Mesenchymal stem cell (in vitro differentiated cells and primary cell): ENCODE measurements at regions not wholly inside any gene's neighbourhood (a gene's known extent, or its start where the extent isn't known, plus 50 kb on each side); places are given as distances from the start of the nearest gene placed in this dataset.

Source experiments
- DNase-seq: peaks from one replicate; pipeline ENCODE4 v3.0.0-alpha.2; 2013
- H2AFZ ChIP-seq: one replicate; pipeline ENCODE4 v1.6.1; 2013; ENCODE audit warnings: low read depth, mild to moderate bottlenecking, control low read depth, inconsistent platforms, low read length, moderate library complexity
- H2AK5ac ChIP-seq: 2 replicates; pipeline ENCODE4 v1.6.1; 2013; ENCODE audit warnings: low read length, moderate library complexity, mild to moderate bottlenecking, inconsistent platforms; ENCODE audit not compliant: severe bottlenecking
- H2BK120ac ChIP-seq: one replicate; pipeline ENCODE4 v1.6.1; 2013; ENCODE audit warnings: low read depth, mild to moderate bottlenecking, inconsistent platforms, low read length, moderate library complexity
- H2BK12ac ChIP-seq, 2 experiments: one replicate each; pipeline ENCODE4 v1.6.1; 2013; ENCODE audit warnings: inconsistent platforms in 2 of 2, low read length in 2 of 2, mild to moderate bottlenecking in 2 of 2, moderate library complexity in 2 of 2, control low read depth in 1 of 2
- H2BK15ac ChIP-seq: one replicate; pipeline ENCODE4 v1.6.1; 2013; ENCODE audit warnings: mild to moderate bottlenecking, low read depth, inconsistent platforms; ENCODE audit not compliant: poor library complexity, severe bottlenecking
- H2BK5ac ChIP-seq: 2 replicates; pipeline ENCODE4 v1.6.1; 2013; ENCODE audit warnings: low read depth, mild to moderate bottlenecking, low read length, control low read depth, inconsistent platforms; ENCODE audit not compliant: poor library complexity, severe bottlenecking
- H3K14ac ChIP-seq, 2 experiments: one replicate each; pipeline ENCODE4 v1.6.1; 2013; ENCODE audit warnings: inconsistent platforms in 2 of 2, low read length in 2 of 2, control low read depth in 1 of 2, mild to moderate bottlenecking in 1 of 2, moderate library complexity in 1 of 2
- H3K18ac ChIP-seq, 2 experiments: one replicate each; pipeline ENCODE4 v1.6.1; 2013; ENCODE audit warnings: inconsistent platforms in 2 of 2, low read length in 2 of 2, control low read depth in 1 of 2, low read depth in 1 of 2, mild to moderate bottlenecking in 1 of 2
- H3K23ac ChIP-seq, 2 experiments: one replicate each; pipeline ENCODE4 v1.6.1; 2013; ENCODE audit warnings: inconsistent platforms in 2 of 2, low read length in 2 of 2, mild to moderate bottlenecking in 2 of 2, moderate library complexity in 2 of 2, control low read depth in 1 of 2
- H3K27ac ChIP-seq: 2 replicates; pipeline ENCODE4 v1.5.1; 2013; ENCODE audit warnings: mild to moderate bottlenecking, moderate library complexity, low read length, control low read depth, inconsistent platforms; ENCODE audit not compliant: poor library complexity, severe bottlenecking
- H3K27me3 ChIP-seq, 2 experiments: 2 replicates each; pipeline versions ENCODE4 v1.6.1 to v1.7.0; 2013; ENCODE audit warnings: low read length in 2 of 2, mild to moderate bottlenecking in 2 of 2, moderate library complexity in 2 of 2, control low read depth in 1 of 2, inconsistent platforms in 1 of 2; ENCODE audit not compliant: control insufficient read depth in 1 of 2, insufficient read depth in 1 of 2
- H3K36me3 ChIP-seq, 2 experiments: 2 replicates each; pipeline versions ENCODE4 v1.6.1 to v1.7.0; 2013; ENCODE audit warnings: low read length in 2 of 2, control low read depth in 1 of 2, inconsistent platforms in 1 of 2, low read depth in 1 of 2, mild to moderate bottlenecking in 1 of 2; ENCODE audit not compliant: insufficient read depth in 2 of 2, control insufficient read depth in 1 of 2
- H3K4ac ChIP-seq, 2 experiments: one replicate each; pipeline ENCODE4 v1.6.1; 2013; ENCODE audit warnings: inconsistent platforms in 2 of 2, low read length in 2 of 2, mild to moderate bottlenecking in 2 of 2, moderate library complexity in 2 of 2, control low read depth in 1 of 2, low read depth in 1 of 2
- H3K4me1 ChIP-seq: 2 replicates; pipeline ENCODE4 v1.6.1; 2013; ENCODE audit warnings: low read depth, low read length, control low read depth; ENCODE audit not compliant: control insufficient read depth, insufficient read depth
- H3K4me2 ChIP-seq: 2 replicates; pipeline ENCODE4 v1.6.1; 2013; ENCODE audit warnings: low read length, mild to moderate bottlenecking, inconsistent platforms; ENCODE audit not compliant: poor library complexity, severe bottlenecking
- H3K4me3 ChIP-seq, 2 experiments: 2 replicates each; pipeline versions ENCODE4 v1.5.1 to v1.7.0; 2013; ENCODE audit warnings: low read length in 2 of 2, mild to moderate bottlenecking in 2 of 2, control low read depth in 1 of 2, low read depth in 1 of 2; ENCODE audit not compliant: insufficient read depth in 1 of 2
- H3K79me1 ChIP-seq: replicated peaks from 2 replicates; pipeline ENCODE4 v1.6.1; 2013; ENCODE audit warnings: mild to moderate bottlenecking, control low read depth, low read length, inconsistent platforms; ENCODE audit not compliant: poor library complexity, severe bottlenecking
- H3K9ac ChIP-seq: 2 replicates; pipeline ENCODE4 v1.7.0; 2013; ENCODE audit warnings: mild to moderate bottlenecking, low read length, moderate library complexity
- H3K9me3 ChIP-seq: 2 replicates; pipeline ENCODE4 v1.7.0; 2013; ENCODE audit warnings: mild to moderate bottlenecking, low read length; ENCODE audit not compliant: control insufficient read depth
- H4K8ac ChIP-seq: one replicate; pipeline ENCODE4 v1.6.1; 2013; ENCODE audit warnings: inconsistent platforms, mild to moderate bottlenecking, low read length, moderate library complexity
- H4K91ac ChIP-seq: one replicate; pipeline ENCODE4 v1.6.1; 2013; ENCODE audit warnings: mild to moderate bottlenecking, low read length, inconsistent platforms
- WGBS: methylation state at CpG from one replicate; pipeline ENCODE4 v1.1.7; 2013; ENCODE audit warnings: mixed read lengths; 5-methylcytosine and 5-hydroxymethylcytosine counted together

GRCh38 chr14:48900565-48900964, 685.6 kb downstream of the RPS29 start:
- H3K9ac ChIP-seq, result no peak overlapping the region
- WGBS, result 83% methylated on average over 2 of the region's 3 CpGs

GRCh38 chr14:48890333-48890732, 695.8 kb downstream of the RPS29 start:
- no peaks in the 10 kb centered on the region for H3K4me1 ChIP-seq
- H3K14ac ChIP-seq, result no peak overlapping the region
- H3K4me3 ChIP-seq, result no peak overlapping the region
- no peak overlapping the region for H4K91ac ChIP-seq
- H2BK12ac ChIP-seq, result no peak overlapping the region
- WGBS, result no CpG with 5 or more reads among the region's 1 CpG
- H3K9me3 ChIP-seq, result no peaks in the 10 kb centered on the region
- H2AFZ ChIP-seq, result no peak overlapping the region
- H3K9ac ChIP-seq, result no peak overlapping the region
- DNase-seq, result no peak
- H2AK5ac ChIP-seq, result no peak overlapping the region
- no peak overlapping the region for H2BK5ac ChIP-seq
- H4K8ac ChIP-seq, result no peak overlapping the region
- H3K79me1 ChIP-seq, result no peaks in the 10 kb centered on the region
- no peak overlapping the region for H3K4me2 ChIP-seq
- H3K23ac ChIP-seq, result no peak overlapping the region
- no peak overlapping the region for H2BK15ac ChIP-seq
- no peak overlapping the region for H3K18ac ChIP-seq
- H3K27me3 ChIP-seq, result no peaks in the 10 kb centered on the region
- H3K36me3 ChIP-seq, result no peaks in the 10 kb centered on the region
- H3K4ac ChIP-seq, result no peak overlapping the region
- no peak overlapping the region for H2BK120ac ChIP-seq
- no peak overlapping the region for H3K27ac ChIP-seq

More at GRCh38 chr14:48900565-48900964, 685.6 kb downstream of the RPS29 start:
- Histone ChIP-seq H2BK5ac (no peak overlapping the region), H3K36me3 (no peaks in the 10 kb centered on the region), H2BK12ac (no peak overlapping the region), H3K4me3 (no peak overlapping the region), H3K4ac (no peak overlapping the region), H3K18ac (no peak overlapping the region), H3K23ac (no peak overlapping the region), H3K9me3 (no peaks in the 10 kb centered on the region), H4K8ac (no peak overlapping the region), H2BK15ac (no peak overlapping the region), H2BK120ac (no peak overlapping the region), H3K4me1 (no peaks in the 10 kb centered on the region), H3K14ac (no peak overlapping the region), H3K79me1 (no peaks in the 10 kb centered on the region), H2AK5ac (no peak overlapping the region), H3K27ac (no peak overlapping the region), H3K27me3 (no peaks in the 10 kb centered on the region), H4K91ac (no peak overlapping the region), H2AFZ (no peak overlapping the region), H3K4me2 (no peak overlapping the region)
- DNase-seq, result no peak

GRCh38 chr14:48876806-48877340, 709.3 kb downstream of the RPS29 start:
- no peak overlapping the region for H2AFZ ChIP-seq
- 50% methylated on average over 1 of the region's 1 CpG for WGBS

GRCh38 chr14:48874711-48875110, 711.5 kb downstream of the RPS29 start:
- Histone ChIP-seq H3K79me1 (no peaks in the 10 kb centered on the region), H2BK5ac (no peak overlapping the region), H4K91ac (no peak overlapping the region), H2BK120ac (no peak overlapping the region), H3K4me1 (no peaks in the 10 kb centered on the region), H2BK12ac (no peak overlapping the region), H3K4me2 (no peak overlapping the region), H3K4me3 (no peak overlapping the region), H3K27ac (no peak overlapping the region), H2BK15ac (no peak overlapping the region), H3K23ac (no peak overlapping the region), H3K14ac (no peak overlapping the region), H4K8ac (no peak overlapping the region), H3K9ac (no peak overlapping the region), H3K4ac (no peak overlapping the region), H2AFZ (no peak overlapping the region), H3K9me3 (no peaks in the 10 kb centered on the region), H3K36me3 (no peaks in the 10 kb centered on the region), H2AK5ac (no peak overlapping the region), H3K27me3 (no peaks in the 10 kb centered on the region), H3K18ac (no peak overlapping the region)
- no peak for DNase-seq
- 98% methylated on average over 1 of the region's 2 CpGs for WGBS

More at GRCh38 chr14:48876806-48877340, 709.3 kb downstream of the RPS29 start:
- no peak overlapping the region for H3K4me3 ChIP-seq
- no peak overlapping the region for H4K91ac ChIP-seq
- H2BK120ac ChIP-seq, result no peak overlapping the region
- no peak overlapping the region for H3K9ac ChIP-seq
- no peaks in the 10 kb centered on the region for H3K27me3 ChIP-seq
- no peak overlapping the region for H3K4me2 ChIP-seq
- no peaks in the 10 kb centered on the region for H3K9me3 ChIP-seq
- no peak overlapping the region for H2BK12ac ChIP-seq
- H2BK5ac ChIP-seq, result no peak overlapping the region
- H3K79me1 ChIP-seq, result no peaks in the 10 kb centered on the region
- DNase-seq, result no peak
- H3K4ac ChIP-seq, result no peak overlapping the region
- no peak overlapping the region for H3K27ac ChIP-seq
- H4K8ac ChIP-seq, result no peak overlapping the region
- no peaks in the 10 kb centered on the region for H3K4me1 ChIP-seq
- H2BK15ac ChIP-seq, result no peak overlapping the region
- no peak overlapping the region for H2AK5ac ChIP-seq
- H3K36me3 ChIP-seq, result no peaks in the 10 kb centered on the region
- H3K18ac ChIP-seq, result no peak overlapping the region
- no peak overlapping the region for H3K23ac ChIP-seq
- no peak overlapping the region for H3K14ac ChIP-seq
